ENCODE measurements at regions not wholly inside any gene's neighbourhood (a gene's known extent, or its start where the extent isn't known, plus 50 kb on each side); places are given as distances from the start of the nearest gene placed in this dataset.

GRCh38 chr10:3551761-3552160 is 233.2 kb downstream of the KLF6 start:
- TF ChIP-seq MAX (IDR thresholded peaks at IDR 0.05; ENCODE audit: insufficient read depth, insufficient read length) (no peak), CTCF (IDR thresholded peaks at IDR 0.05; ENCODE audit: extremely low read depth in 1 of 2, insufficient read depth in 1 of 2, low read depth in 1 of 2, low read length in 2 of 2) (no peak), JUN (IDR thresholded peaks at IDR 0.05; ENCODE audit: borderline replicate concordance, insufficient read depth, insufficient read length, low read depth) (no peak), POLR2AphosphoS5 (IDR thresholded peaks at IDR 0.05; ENCODE audit: insufficient read depth, low read depth, low read length) (no peak), EZH2 (IDR thresholded peaks at IDR 0.05; ENCODE audit: borderline replicate concordance, low read depth, low read length, severe bottlenecking) (no peak)
